ENCODE measurements at regions not wholly inside any gene's neighbourhood (a gene's known extent, or its start where the extent isn't known, plus 50 kb on each side); places are given as distances from the start of the nearest gene placed in this dataset.

DNA sequence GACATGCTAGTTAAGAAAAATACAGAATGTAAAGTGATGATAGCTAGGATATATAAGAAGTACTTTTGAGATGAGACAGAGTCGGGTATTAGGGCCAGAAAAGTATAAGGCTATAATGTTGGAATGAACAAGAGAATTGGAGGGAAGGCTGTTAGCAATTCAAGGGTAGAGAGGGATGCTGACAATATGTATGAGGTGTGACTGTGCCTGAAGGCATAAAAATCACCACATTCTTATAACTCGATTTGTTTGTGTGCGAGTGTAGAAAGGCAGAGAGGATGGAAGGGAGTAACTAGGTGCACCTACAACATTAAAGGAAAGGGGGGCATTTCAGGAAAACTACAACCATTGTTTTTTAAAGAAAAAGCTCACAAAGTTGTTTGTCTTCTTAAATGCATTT is 86.0 kb downstream of the FAT4 start:
- Mint-ChIP-seq H3K36me3 (no peaks in the 10 kb centered on the region), H3K27me3 (no peaks in the 10 kb centered on the region), H3K9me3 (no peaks in the 10 kb centered on the region), H3K4me1 (ENCODE audit: low read depth in 2 of 2) (peaks cover 4 to 5% of the 10 kb centered on the region in 2 donors), H3K27ac (no peak overlapping the region), H3K4me3 (no peak overlapping the region)
- ATAC-seq (no peak), DNase-seq (ENCODE audit: low spot score) (no peak)

DNA sequence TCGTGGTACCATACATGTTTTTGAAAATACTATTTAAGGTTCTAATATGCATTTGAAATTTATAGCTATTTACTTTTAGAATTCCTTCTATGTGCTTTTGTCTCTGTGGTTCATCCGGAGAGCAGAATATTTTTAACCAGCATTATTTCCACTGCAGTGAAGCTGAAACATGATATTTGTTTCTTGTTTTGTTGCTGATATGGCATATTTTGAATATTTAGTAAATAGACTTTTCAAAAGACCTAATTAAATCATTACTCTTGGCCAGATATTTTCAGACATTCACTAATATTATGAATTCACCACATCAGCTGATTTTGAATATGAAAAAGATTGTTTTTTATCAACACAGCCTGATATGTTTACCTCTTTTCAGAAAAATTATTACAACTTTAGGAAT is 87.0 kb downstream of the FAT4 start:
- DNase-seq (ENCODE audit: low spot score), result no peak
- Mint-ChIP-seq H3K4me1 (ENCODE audit: low read depth in 2 of 2) (peaks cover 4 to 5% of the 10 kb centered on the region in 2 donors), H3K4me3 (no peak overlapping the region), H3K27me3 (no peaks in the 10 kb centered on the region), H3K36me3 (no peaks in the 10 kb centered on the region), H3K9me3 (no peaks in the 10 kb centered on the region), H3K27ac (no peak overlapping the region)
- no peak for ATAC-seq

DNA sequence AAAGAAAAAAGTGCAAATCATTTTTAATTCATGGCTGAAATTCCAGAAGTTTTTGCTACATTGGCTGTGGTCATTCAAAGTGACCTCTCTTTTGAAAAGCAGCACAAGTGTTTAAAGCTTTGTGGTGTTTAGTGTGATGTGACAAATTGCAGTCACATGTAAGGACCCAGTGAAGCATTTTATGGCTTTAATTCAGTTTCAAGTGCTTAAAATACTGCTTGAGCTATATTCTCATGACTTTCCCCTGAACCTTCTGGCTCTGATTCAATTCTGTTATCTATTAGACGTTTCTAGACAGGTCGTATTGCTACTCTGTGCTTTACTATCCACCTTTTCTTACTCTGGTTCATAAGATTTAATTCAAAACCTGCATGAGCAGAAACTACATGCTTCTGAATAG is 105.8 kb downstream of the FAT4 start:
- Mint-ChIP-seq H3K4me1 (ENCODE audit: low read depth in 2 of 2) (no peaks in the 10 kb centered on the region), H3K27me3 (no peaks in the 10 kb centered on the region), H3K36me3 (peaks cover 6% of the 10 kb centered on the region), H3K4me3 (no peak overlapping the region), H3K27ac (no peak overlapping the region), H3K9me3 (peaks cover 11% of the 10 kb centered on the region)
- no peak for DNase-seq (ENCODE audit: low spot score)
- no peak for ATAC-seq

DNA sequence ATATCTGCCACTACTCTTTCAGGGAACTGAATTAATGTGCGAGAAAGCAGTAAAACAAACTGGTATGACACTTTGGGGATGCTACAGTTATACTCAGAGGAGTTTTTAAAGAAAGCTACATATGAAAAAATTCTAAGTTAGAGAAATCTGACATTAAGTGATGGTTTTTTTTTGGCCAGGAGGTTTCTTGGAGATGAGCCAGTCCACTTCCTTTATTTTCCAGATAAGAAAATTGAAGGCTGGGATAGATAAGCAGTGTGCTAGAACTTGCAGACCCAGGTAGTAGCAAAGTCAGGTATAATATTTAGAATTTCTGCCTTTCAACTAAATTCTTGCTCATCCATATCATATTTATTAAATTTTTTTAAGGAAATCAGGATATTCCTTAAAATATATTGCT is 106.8 kb downstream of the FAT4 start:
- no peak overlapping the region for H3K4me3 Mint-ChIP-seq
- no peak for ATAC-seq
- no peaks in the 10 kb centered on the region for H3K4me1 Mint-ChIP-seq (ENCODE audit: low read depth in 2 of 2)
- H3K27me3 Mint-ChIP-seq, result no peaks in the 10 kb centered on the region
- H3K36me3 Mint-ChIP-seq, result peaks cover 6% of the 10 kb centered on the region
- peaks cover 11% of the 10 kb centered on the region for H3K9me3 Mint-ChIP-seq
- no peak for DNase-seq (ENCODE audit: low spot score)
- no peak overlapping the region for H3K27ac Mint-ChIP-seq

DNA sequence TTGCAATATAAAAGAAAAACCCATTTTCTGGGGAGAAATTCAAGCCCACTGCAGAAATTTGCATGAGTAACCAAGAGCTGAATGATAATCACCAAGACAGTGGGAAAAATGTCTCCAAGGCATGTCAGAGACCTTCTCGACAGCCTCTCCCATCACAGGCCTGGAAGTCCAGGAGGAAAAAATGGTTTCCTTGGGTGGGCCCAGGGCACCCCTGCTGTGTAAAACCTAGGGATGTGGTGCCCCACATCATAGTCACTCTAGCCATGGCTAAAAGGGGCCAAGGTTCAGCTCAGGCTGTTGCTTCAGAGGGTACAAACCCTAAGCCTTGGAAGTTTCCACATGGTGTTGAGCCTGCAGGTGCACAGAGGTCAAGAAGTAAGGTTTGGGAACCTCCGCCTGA is 108.4 kb downstream of the FAT4 start:
- Mint-ChIP-seq H3K36me3 (peaks cover 6% of the 10 kb centered on the region), H3K4me1 (ENCODE audit: low read depth in 2 of 2) (no peaks in the 10 kb centered on the region), H3K9me3 (peaks cover 11% of the 10 kb centered on the region), H3K4me3 (no peak overlapping the region), H3K27ac (no peak overlapping the region), H3K27me3 (no peaks in the 10 kb centered on the region)
- ATAC-seq (no peak), DNase-seq (ENCODE audit: low spot score) (no peak)

DNA sequence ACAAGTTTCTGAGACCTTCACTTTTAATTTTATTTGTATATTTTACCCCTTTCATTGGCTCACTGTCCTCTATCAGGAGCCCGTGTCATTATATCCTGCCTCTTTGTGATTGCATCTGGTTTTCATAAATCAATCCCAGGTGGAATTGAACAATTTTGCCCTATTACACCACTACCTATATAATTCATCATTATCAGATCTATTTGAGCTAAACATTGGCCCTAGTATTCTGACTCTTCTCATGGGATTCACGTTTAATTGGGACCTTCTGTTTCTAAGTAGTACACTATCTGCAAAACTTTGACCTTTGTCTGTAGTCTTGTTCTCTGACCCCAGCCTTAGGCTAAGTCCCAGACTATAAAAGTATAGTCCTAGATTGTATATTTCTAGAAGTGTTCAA is 114.1 kb downstream of the FAT4 start:
- Mint-ChIP-seq H3K9me3 (peaks cover 3% of the 10 kb centered on the region), H3K4me1 (ENCODE audit: low read depth in 2 of 2) (no peaks in the 10 kb centered on the region), H3K27ac (no peak overlapping the region), H3K4me3 (no peak overlapping the region), H3K27me3 (no peaks in the 10 kb centered on the region), H3K36me3 (no peaks in the 10 kb centered on the region)
- no peak for DNase-seq (ENCODE audit: low spot score)
- ATAC-seq, result no peak

DNA sequence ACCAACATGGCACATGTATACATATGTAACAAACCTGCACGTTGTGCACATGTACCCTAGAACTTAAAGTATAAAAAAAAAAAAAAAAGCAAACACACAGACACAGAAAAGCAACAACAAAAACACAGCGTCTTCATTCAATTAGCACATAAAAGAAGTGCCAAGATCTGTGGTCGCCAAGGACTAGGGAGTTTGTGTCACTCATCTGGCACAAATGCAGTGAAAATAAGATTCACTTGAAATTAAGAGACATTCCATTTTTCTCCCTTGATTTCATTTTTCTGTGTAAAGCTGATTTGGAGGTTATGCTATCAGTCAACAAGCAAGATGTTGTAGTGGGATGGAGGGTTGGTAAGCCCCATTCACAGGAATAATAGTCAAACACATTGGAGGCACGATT is 115.3 kb downstream of the FAT4 start:
- Mint-ChIP-seq H3K4me3 (no peak overlapping the region), H3K4me1 (ENCODE audit: low read depth in 2 of 2) (no peaks in the 10 kb centered on the region), H3K36me3 (no peaks in the 10 kb centered on the region), H3K27ac (no peak overlapping the region), H3K27me3 (no peaks in the 10 kb centered on the region), H3K9me3 (no peaks in the 10 kb centered on the region)
- ATAC-seq (no peak), DNase-seq (ENCODE audit: low spot score) (no peak)

DNA sequence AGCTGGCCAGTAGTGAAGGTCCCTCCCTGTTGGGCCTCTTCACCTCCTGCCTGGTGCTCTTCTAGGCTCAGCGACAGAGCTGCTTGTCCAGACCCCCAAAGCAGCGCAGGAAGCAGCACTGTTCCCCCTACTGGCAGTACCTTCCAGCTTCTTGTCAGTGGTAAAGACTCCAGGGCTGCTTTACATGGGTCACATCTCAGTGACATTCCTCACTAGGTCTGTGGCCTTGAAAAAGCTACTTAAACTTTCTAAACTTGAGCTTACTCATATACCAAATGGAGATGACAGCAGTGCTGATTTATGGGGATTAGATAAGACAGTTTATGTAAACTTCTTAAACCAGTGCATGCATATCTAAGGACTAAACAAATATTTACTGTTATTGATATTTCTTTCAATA is 117.3 kb downstream of the FAT4 start:
- H3K4me3 Mint-ChIP-seq, result no peak overlapping the region
- DNase-seq (ENCODE audit: low spot score) (no peak), ATAC-seq (no peak)
- H3K4me1 Mint-ChIP-seq (ENCODE audit: low read depth in 2 of 2), result no peaks in the 10 kb centered on the region
- no peak overlapping the region for H3K27ac Mint-ChIP-seq
- peaks cover 3% of the 10 kb centered on the region for H3K9me3 Mint-ChIP-seq
- H3K36me3 Mint-ChIP-seq, result no peaks in the 10 kb centered on the region
- H3K27me3 Mint-ChIP-seq, result no peaks in the 10 kb centered on the region

DNA sequence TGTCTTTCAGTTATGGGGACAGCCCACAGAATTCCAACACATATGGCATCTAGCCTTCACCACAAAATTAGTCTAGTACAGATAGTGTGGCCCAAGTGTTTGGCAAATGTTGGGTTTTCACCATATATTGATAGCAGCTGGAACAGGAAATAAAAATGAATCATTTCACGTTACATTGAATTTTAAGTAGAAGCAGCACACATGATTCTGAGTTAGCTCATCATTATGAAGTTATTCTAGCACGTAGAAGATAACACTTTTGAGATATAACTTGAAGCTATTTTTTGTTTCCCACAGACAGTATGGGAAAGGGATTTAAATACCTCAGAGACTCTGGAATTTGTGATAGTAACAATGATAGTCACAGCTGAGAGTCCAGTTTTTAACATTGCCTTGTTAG is 118.7 kb downstream of the FAT4 start:
- Mint-ChIP-seq H3K27me3 (no peaks in the 10 kb centered on the region), H3K4me3 (no peak overlapping the region), H3K4me1 (ENCODE audit: low read depth in 2 of 2) (no peaks in the 10 kb centered on the region), H3K36me3 (no peaks in the 10 kb centered on the region), H3K27ac (no peak overlapping the region), H3K9me3 (peaks cover 3% of the 10 kb centered on the region)
- DNase-seq (ENCODE audit: low spot score) (no peak), ATAC-seq (no peak)

DNA sequence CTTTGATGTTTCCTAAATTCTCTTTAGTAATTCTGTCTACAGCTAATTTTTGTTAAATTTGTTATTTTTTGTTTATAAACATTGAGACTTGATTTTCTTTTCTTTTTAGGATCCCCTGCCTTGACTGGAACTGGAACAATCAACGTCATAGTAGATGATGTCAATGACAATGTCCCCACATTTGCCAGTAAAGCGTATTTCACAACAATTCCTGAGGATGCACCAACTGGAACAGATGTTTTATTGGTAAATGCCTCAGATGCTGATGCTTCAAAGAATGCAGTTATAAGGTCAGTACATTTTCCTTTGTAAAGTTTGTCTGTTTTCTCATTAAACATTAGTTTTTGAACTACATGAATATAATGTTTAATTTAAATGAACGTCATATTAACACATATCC is 119.4 kb downstream of the FAT4 start:
- no peaks in the 10 kb centered on the region for H3K27me3 Mint-ChIP-seq
- no peaks in the 10 kb centered on the region for H3K4me1 Mint-ChIP-seq (ENCODE audit: low read depth in 2 of 2)
- ATAC-seq, result no peak
- H3K27ac Mint-ChIP-seq, result no peak overlapping the region
- H3K4me3 Mint-ChIP-seq, result no peak overlapping the region
- H3K9me3 Mint-ChIP-seq, result peaks cover 3% of the 10 kb centered on the region
- DNase-seq (ENCODE audit: low spot score), result no peak
- no peaks in the 10 kb centered on the region for H3K36me3 Mint-ChIP-seq

DNA sequence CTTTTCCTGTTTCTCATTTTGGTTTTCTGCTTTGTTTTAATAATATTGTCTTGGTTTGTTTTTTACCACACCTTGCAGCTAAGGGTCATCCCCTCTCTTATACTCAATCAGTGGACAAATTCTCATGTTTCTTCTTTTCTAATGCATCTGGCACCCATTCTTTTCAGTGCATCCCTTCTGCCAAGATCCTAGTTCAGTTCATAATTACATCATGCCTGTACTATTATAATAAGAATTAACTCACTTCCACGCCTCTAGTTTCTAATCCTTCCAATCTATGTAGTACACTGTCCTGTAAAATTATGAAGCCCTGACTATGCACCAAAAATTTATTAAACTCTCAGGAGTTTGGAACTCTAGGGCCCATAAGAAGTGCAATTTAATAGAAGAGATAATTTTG is 126.1 kb downstream of the FAT4 start:
- H3K4me3 Mint-ChIP-seq, result no peak overlapping the region
- no peak overlapping the region for H3K27ac Mint-ChIP-seq
- DNase-seq (ENCODE audit: low spot score), result no peak
- peaks cover 4% of the 10 kb centered on the region in 2 donors for H3K4me1 Mint-ChIP-seq (ENCODE audit: low read depth in 2 of 2)
- no peak for ATAC-seq
- no peaks in the 10 kb centered on the region for H3K36me3 Mint-ChIP-seq
- H3K27me3 Mint-ChIP-seq, result no peaks in the 10 kb centered on the region
- H3K9me3 Mint-ChIP-seq, result no peaks in the 10 kb centered on the region

DNA sequence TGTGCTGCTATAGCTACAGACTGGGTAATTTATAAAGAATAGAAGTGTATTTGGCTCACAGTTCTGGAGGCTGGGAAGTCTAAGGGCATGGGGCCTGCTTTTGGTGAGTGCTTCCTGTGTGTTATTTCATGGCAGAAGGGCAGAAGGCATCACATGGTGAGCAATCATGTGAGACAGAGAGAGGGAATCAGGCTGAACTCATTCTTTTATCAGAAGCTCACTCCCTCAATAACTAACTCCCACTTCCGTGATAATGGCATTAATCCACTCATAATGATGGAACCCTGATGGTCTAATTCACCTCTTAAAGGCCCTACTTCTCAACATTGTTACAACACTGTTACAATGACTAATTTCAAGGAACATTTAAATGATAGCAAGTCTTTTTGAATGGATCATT is 129.4 kb downstream of the FAT4 start:
- Mint-ChIP-seq H3K9me3 (no peaks in the 10 kb centered on the region), H3K4me3 (no peak overlapping the region), H3K27me3 (no peaks in the 10 kb centered on the region), H3K36me3 (peaks cover 6% of the 10 kb centered on the region), H3K4me1 (ENCODE audit: low read depth in 2 of 2) (peaks cover 4% of the 10 kb centered on the region in 2 donors), H3K27ac (no peak overlapping the region)
- ATAC-seq (no peak), DNase-seq (ENCODE audit: low spot score) (no peak)

DNA sequence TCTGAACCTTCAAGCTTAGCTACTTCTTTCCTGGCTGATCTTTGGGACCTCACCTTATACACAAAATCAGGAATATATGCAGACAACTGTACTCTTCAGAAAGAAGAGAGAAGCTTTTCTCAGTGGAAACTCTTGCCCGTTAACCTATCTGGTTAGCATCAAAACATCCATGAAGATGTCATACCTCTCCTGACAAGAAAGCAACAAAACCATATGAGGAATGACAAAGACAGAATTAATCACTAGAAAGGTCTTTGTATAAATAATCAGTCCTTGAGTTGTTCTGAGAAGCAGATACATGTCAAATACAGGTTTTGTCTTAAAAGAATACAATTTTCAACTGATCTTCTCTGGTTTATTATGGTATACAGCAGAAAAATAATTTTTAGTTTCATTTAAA is 130.8 kb downstream of the FAT4 start:
- ATAC-seq, result no peak
- Mint-ChIP-seq H3K4me3 (no peak overlapping the region), H3K36me3 (peaks cover 6% of the 10 kb centered on the region), H3K27me3 (no peaks in the 10 kb centered on the region), H3K9me3 (no peaks in the 10 kb centered on the region), H3K4me1 (ENCODE audit: low read depth in 2 of 2) (peaks cover 3 to 4% of the 10 kb centered on the region in 2 donors), H3K27ac (no peak overlapping the region)
- no peak for DNase-seq (ENCODE audit: low spot score)

DNA sequence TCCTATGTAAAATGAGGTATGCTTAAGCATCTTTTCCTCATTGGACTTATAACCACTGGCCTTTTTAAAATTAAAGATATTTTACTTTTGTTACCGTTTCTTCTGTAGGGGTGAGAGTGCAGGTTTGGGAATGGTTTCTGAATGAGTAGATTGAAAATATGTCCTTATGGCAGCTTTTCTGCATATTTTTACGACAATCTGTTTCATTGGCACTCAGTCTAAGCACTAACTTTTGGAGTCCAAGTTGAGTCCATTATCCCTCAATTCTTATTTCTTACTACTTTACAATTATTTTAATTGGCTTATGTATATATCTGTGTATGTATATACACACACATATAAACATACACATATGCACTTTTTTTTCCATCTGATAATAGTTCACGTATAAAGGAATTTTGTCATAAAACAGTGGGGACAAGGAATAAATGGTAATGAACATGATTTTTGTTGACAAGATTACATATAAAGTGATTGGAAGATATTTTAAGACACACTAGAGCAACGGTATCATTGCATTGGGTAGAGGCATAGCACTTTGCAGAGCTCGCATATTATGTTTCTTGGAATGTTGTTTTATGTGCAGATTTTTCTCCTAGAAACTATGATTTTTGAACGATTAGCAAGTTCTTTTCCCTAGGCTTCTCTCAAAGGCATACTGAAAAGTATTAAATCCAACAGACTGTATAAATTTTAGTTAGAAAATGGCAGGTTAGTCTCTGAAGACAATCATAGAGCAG is 133.0 kb downstream of the FAT4 start:
- no peak overlapping the region for H3K27ac Mint-ChIP-seq
- no peak overlapping the region for H3K4me3 Mint-ChIP-seq
- H3K9me3 Mint-ChIP-seq, result no peaks in the 10 kb centered on the region
- H3K4me1 Mint-ChIP-seq (ENCODE audit: low read depth in 2 of 2), result no peaks in the 10 kb centered on the region
- ATAC-seq (no peak), DNase-seq (ENCODE audit: low spot score) (no peak)
- peaks cover 6% of the 10 kb centered on the region for H3K36me3 Mint-ChIP-seq
- no peaks in the 10 kb centered on the region for H3K27me3 Mint-ChIP-seq

DNA sequence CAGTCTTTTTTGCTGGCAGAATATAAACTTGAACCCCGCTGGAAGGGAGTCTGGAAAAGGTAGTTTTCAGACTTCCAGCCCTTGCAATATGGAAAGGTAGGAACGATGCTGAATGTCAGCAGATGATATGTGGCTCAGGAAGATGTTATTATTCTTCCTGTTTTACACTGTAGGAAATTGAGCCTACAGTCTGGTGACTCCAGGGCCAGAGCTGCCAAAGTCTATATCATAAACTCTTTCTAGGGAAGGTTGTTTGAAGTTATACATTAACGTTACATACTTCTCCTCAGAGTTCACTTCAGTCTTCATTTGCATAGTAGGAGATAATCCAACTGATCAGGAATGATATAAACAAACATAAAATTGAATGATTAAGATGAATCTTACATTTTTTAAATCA is 141.3 kb downstream of the FAT4 start:
- H3K36me3 Mint-ChIP-seq, result no peaks in the 10 kb centered on the region
- ATAC-seq, result no peak
- no peaks in the 10 kb centered on the region for H3K4me1 Mint-ChIP-seq (ENCODE audit: low read depth in 2 of 2)
- H3K27ac Mint-ChIP-seq, result no peak overlapping the region
- no peaks in the 10 kb centered on the region for H3K27me3 Mint-ChIP-seq
- no peak for DNase-seq (ENCODE audit: low spot score)
- no peaks in the 10 kb centered on the region for H3K9me3 Mint-ChIP-seq
- H3K4me3 Mint-ChIP-seq, result no peak overlapping the region

Measured in natural killer cell treated with Interleukin-12 subunit alpha and Interleukin-12 subunit beta and Interleukin-15 and Interleukin-18, amount 100 ng/mL, for 72 hours (primary cell).